AG04450 (cell line): ENCODE measurements at regions not wholly inside any gene's neighbourhood (a gene's known extent, or its start where the extent isn't known, plus 50 kb on each side); places are given as distances from the start of the nearest gene placed in this dataset.

ENCODE experiments used
- CTCF ChIA-PET: fragments of 300-600, 350-600 bp; formaldehyde crosslinking; extraction: SDS; loops from one replicate; lab custom pipeline; 2022; ENCODE audit warnings: antibody characterized with exemption, inconsistent platforms; lab: Charles Lee
- POLR2A ChIA-PET: fragments of 350-600 bp; formaldehyde crosslinking; extraction: SDS; loops from one replicate; lab custom pipeline; 2021; ENCODE audit warnings: antibody characterized with exemption, inconsistent platforms; lab: Yijun Ruan, JAX
- DNase-seq: peaks from one replicate; pipeline ENCODE4 v3.0.0-alpha.2; 2011; ENCODE audit warnings: low read depth, low spot score
- H3K27ac ChIP-seq: one replicate; pipeline ENCODE4 v1.5.1; 2012; ENCODE audit warnings: low read depth, low read length, control low read depth
- H3K27me3 ChIP-seq: one replicate; pipeline ENCODE4 v1.6.0; 2012; ENCODE audit warnings: low read length; ENCODE audit not compliant: control insufficient read depth, insufficient read depth
- H3K4me3 ChIP-seq: 2 replicates; pipeline ENCODE4 v1.5.1; 2011; ENCODE audit warnings: mild to moderate bottlenecking, low read depth, low read length, control low read depth
- H3K9me3 ChIP-seq: 2 replicates; pipeline ENCODE4 v1.5.1; 2012; ENCODE audit warnings: low read length; ENCODE audit not compliant: control insufficient read depth, insufficient read depth
- TF ChIP-seq, protein P1 (sequence below): IDR thresholded peaks from 2 replicates; pipeline ENCODE4 v1.5.1; 2011; ENCODE audit warnings: low read depth, low read length, control low read depth, inconsistent platforms

DNA sequence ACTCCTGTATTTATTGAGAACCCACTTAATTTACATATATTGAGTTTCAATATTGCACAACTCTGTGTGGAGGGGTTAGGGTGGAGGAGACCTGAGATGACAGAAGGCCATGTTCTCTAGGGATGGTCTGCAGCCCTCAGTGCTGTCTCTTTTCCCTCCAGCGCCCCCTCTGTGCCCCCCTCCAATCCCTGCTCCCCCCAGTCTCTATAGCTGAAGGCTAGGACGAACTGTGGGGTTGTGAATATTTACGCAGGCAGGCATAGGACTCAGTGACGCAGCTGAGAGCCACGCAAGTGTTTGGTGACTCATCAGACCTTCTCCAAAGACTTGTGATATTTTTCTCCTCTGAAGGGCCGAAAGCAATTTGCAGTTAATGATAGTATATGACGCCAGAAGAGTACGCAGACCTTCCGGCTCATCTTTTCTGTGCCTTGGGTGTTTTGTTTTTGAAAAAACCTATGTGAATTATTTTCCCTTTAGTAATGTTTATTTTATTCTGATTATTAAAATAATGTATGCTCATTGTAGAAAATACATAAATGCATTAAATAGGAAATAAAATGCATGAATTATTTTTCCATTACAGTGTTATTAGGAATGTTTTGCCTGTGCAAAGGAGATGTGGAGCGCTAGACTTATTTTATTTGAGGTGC lies 85.3 kb downstream of the SLC25A47 start:
- peak; percentile 26 for DNase-seq
- Histone ChIP-seq H3K9me3 (no peaks in the 10 kb centered on the region), H3K4me3 (no peak overlapping the region), H3K27me3 (no peaks in the 10 kb centered on the region), H3K27ac (no peak overlapping the region)
- ChIA-PET CTCF (interaction anchor here (0.6 to 2.6 kb wide), 6 partner anchors 9 to 397 kb away, joined by 3 to 10 read pairs (median 5); no protein-coding TSS in a partner anchor), POLR2A (no interaction called here)
- TF ChIP-seq, protein P1, sequence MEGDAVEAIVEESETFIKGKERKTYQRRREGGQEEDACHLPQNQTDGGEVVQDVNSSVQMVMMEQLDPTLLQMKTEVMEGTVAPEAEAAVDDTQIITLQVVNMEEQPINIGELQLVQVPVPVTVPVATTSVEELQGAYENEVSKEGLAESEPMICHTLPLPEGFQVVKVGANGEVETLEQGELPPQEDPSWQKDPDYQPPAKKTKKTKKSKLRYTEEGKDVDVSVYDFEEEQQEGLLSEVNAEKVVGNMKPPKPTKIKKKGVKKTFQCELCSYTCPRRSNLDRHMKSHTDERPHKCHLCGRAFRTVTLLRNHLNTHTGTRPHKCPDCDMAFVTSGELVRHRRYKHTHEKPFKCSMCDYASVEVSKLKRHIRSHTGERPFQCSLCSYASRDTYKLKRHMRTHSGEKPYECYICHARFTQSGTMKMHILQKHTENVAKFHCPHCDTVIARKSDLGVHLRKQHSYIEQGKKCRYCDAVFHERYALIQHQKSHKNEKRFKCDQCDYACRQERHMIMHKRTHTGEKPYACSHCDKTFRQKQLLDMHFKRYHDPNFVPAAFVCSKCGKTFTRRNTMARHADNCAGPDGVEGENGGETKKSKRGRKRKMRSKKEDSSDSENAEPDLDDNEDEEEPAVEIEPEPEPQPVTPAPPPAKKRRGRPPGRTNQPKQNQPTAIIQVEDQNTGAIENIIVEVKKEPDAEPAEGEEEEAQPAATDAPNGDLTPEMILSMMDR: no peak

DNA sequence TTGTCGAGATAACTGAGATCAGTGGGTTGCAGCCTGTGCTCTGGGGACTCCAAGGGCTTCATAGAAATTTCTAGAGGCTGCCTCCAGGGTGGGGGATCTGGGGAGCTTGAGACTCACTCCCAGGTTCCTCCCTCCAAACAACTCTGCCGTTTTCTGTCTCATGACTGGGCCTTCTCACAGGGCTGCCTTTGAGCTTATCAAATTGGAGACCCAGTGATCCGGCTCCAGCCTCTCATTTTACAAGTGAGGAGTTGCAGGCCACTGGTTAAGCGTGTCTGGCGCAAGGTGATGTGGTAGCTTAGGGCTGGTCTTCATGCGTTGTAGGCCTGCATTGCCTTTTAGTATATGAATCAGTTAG lies 85.8 kb downstream of the SLC25A47 start:
- ChIA-PET CTCF (interaction anchor here (0.6 to 2.6 kb wide), 6 partner anchors 8 to 397 kb away, joined by 3 to 10 read pairs (median 4); no protein-coding TSS in a partner anchor), POLR2A (no interaction called here)
- Histone ChIP-seq H3K27me3 (no peaks in the 10 kb centered on the region), H3K9me3 (no peaks in the 10 kb centered on the region), H3K27ac (no peak overlapping the region), H3K4me3 (no peak overlapping the region)
- DNase-seq: no peak
- TF ChIP-seq, protein P1: no peak

DNA sequence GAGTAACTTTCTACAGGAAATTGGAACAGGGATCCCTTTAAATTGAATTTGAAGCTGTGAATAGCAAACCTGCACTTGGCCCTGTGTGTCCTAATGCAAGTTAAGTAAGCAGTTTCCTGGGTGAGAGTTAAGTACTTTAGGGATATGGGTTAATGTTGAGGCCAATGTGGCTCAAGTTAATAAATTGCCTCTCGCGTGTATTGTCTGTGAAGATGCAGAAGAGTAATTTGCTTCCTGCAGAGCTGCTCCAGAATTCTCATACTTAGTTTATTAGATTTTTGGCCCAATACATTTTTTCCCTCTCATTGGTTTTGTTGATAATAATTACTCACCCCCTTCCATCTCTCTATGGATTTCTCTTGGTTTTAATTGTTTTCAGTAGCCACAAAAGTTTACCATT lies 86.5 kb downstream of the SLC25A47 start:
- ChIA-PET CTCF (interaction anchor here (0.6 to 2.6 kb wide), 5 partner anchors 8 to 1928 kb away, joined by 5 to 10 read pairs (median 6); no protein-coding TSS in a partner anchor), POLR2A (no interaction called here)
- no peak for DNase-seq
- TF ChIP-seq, protein P1: no peak
- Histone ChIP-seq H3K4me3 (no peak overlapping the region), H3K27me3 (no peaks in the 10 kb centered on the region), H3K27ac (no peak overlapping the region), H3K9me3 (no peaks in the 10 kb centered on the region)

DNA sequence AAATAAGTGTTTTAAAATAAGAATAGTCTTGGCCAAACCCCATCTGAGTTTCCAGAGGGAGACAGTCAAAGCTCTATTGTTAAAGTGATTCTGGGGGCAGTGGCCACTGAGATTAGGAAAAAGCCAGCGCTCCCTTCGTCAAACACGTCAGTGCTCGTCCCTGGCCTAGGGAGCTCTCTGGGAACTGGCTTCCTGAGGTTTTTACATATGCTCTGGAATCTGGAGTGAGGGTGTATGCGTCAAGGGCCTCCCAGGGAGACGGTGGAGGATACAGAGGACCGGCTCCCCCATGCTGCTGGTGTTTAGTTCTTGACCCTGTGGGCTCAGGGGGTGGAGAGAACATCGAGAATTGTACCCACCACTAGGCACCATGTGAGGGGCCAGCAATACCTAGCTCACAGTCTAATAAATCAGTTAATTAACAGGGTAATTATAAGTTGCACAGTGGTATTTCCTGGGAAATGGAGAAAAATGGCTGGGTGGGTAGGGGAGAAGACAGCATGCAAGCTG lies 87.0 kb downstream of the SLC25A47 start:
- no peak for DNase-seq
- POLR2A ChIA-PET: interaction anchor here (0.7 kb wide), 1 partner anchor 225 kb away, joined by 9 read pairs; no protein-coding TSS in a partner anchor
- CTCF ChIA-PET: interaction anchor here (0.6 to 2.6 kb wide), 5 partner anchors 7 to 1928 kb away, joined by 5 to 10 read pairs (median 6); no protein-coding TSS in a partner anchor

More for the DNA sequence above, 87.0 kb downstream of the SLC25A47 start:
- no peaks in the 10 kb centered on the region for H3K9me3 ChIP-seq
- H3K4me3 ChIP-seq: no peak overlapping the region
- H3K27ac ChIP-seq: no peak overlapping the region
- TF ChIP-seq, protein P1: no peak
- H3K27me3 ChIP-seq: no peaks in the 10 kb centered on the region
